ENCODE measurements at regions not wholly inside any gene's neighbourhood (a gene's known extent, or its start where the extent isn't known, plus 50 kb on each side); places are given as distances from the start of the nearest gene placed in this dataset.

GRCh38 chr6:4316867-4317400 lies 181.6 kb upstream of the ECI2 start:
- TF ChIP-seq CTCF (conservative IDR thresholded peaks at IDR 0.05; ENCODE audit: low read depth, low read length) (no peak), EZH2 (IDR thresholded peaks at IDR 0.05; ENCODE audit: low read length, unreplicated experiment) (no peak)
